B cell (primary cell): ENCODE measurements at regions not wholly inside any gene's neighbourhood (a gene's known extent, or its start where the extent isn't known, plus 50 kb on each side); places are given as distances from the start of the nearest gene placed in this dataset.

Experiments used
- ATAC-seq: fragments of 200-7000 bp; cut with Tn5 transposase; one replicate; pipeline ENCODE4 v1.10.0; 2021; ENCODE audit warnings: low read depth, mild to moderate bottlenecking, moderate number of reproducible peaks, moderate library complexity
- CTCF ChIA-PET: fragments of 350-600 bp; sonication (Branson Sonifier 250); formaldehyde crosslinking; loops from one replicate; lab custom pipeline; 2021; ENCODE audit warnings: antibody characterized with exemption, inconsistent platforms; lab: Charles Lee
- POLR2A ChIA-PET: fragments of 350-600 bp; sonication (Branson Sonifier 250); formaldehyde crosslinking; loops from one replicate; lab custom pipeline; 2021; ENCODE audit warnings: antibody characterized with exemption; lab: Charles Lee
- DNase-seq: peaks from one replicate; pipeline ENCODE4 v3.0.0; 2013
- H2AFZ ChIP-seq: 2 replicates; pipeline ENCODE4 v1.6.1; 2012; ENCODE audit warnings: mild to moderate bottlenecking, low read depth, low read length; ENCODE audit not compliant: insufficient read depth, poor library complexity, severe bottlenecking
- H3K27ac ChIP-seq, 2 donors: 1 replicate in 1 of 2; 2 replicates in 1 of 2; pipeline ENCODE4 v1.5.1; 2012 to 2013; ENCODE audit warnings: low read length in 2 of 2, mild to moderate bottlenecking in 2 of 2, moderate library complexity in 1 of 2
- H3K27me3 ChIP-seq, 4 experiments: fragments of 200-600 bp in 1 of 4; sonication (generic) in 1 of 4; replicated peaks in 1 of 4; 1 replicate in 2 of 4; 2 replicates in 2 of 4; pipeline versions ENCODE4 v1.6.1 to v1.7.0; 2013 to 2016; ENCODE audit warnings: low read length in 3 of 4, mild to moderate bottlenecking in 2 of 4, mixed read lengths in 1 of 4, moderate library complexity in 1 of 4; ENCODE audit not compliant: insufficient read depth in 4 of 4, control insufficient read depth in 3 of 4; ENCODE audit errors: control extremely low read depth in 1 of 4
- H3K36me3 ChIP-seq, 2 experiments: replicated peaks in 1 of 2; 1 replicate in 1 of 2; 2 replicates in 1 of 2; pipeline versions ENCODE4 v1.6.1 to v1.7.1; 2013; ENCODE audit warnings: low read length in 1 of 2; ENCODE audit not compliant: insufficient read depth in 2 of 2, control insufficient read depth in 1 of 2; ENCODE audit errors: control extremely low read depth in 1 of 2, extremely low read depth in 1 of 2
- H3K4me1 ChIP-seq, 2 donors: fragments of 200-600 bp in 1 of 2; sonication (generic) in 1 of 2; 1 replicate in 1 of 2; 2 replicates in 1 of 2; pipeline versions ENCODE4 v1.5.1 to v1.6.1; 2013 to 2017; ENCODE audit warnings: low read length in 2 of 2; ENCODE audit not compliant: control insufficient read depth in 2 of 2, insufficient read depth in 2 of 2
- H3K4me2 ChIP-seq: replicated peaks from 2 replicates; pipeline ENCODE3; 2012; ENCODE audit warnings: mild to moderate bottlenecking, low read depth, low read length; ENCODE audit not compliant: poor library complexity, severe bottlenecking
- H3K4me3 ChIP-seq, 5 experiments: fragments of 200-600 bp in 1 of 5; sonication (generic) in 1 of 5; 1 replicate in 3 of 5; 2 replicates in 2 of 5; pipeline versions ENCODE4 v1.5.1 to v1.7.0; 2011 to 2016; ENCODE audit warnings: low read length in 4 of 5, mild to moderate bottlenecking in 4 of 5, low read depth in 2 of 5, control low read depth in 1 of 5, moderate library complexity in 1 of 5; ENCODE audit not compliant: insufficient read depth in 1 of 5; ENCODE audit errors: control extremely low read depth in 1 of 5, extremely low read depth in 1 of 5
- H3K79me2 ChIP-seq: fragments of 200-600 bp; sonication (generic); one replicate; pipeline ENCODE4 v1.6.0; 2016; ENCODE audit warnings: low read length; ENCODE audit not compliant: control insufficient read depth, insufficient read depth
- H3K9ac ChIP-seq: fragments of 200-600 bp; sonication (generic); 2 replicates; pipeline ENCODE4 v1.6.1; 2017; ENCODE audit warnings: mild to moderate bottlenecking, low read length, moderate library complexity
- H3K9me3 ChIP-seq, 3 donors: one replicate each; pipeline versions ENCODE4 v1.6.1 to v1.7.1; 2013; ENCODE audit warnings: low read length in 2 of 3; ENCODE audit not compliant: control insufficient read depth in 2 of 3, insufficient read depth in 1 of 3; ENCODE audit errors: control extremely low read depth in 1 of 3
- H4K20me1 ChIP-seq: 2 replicates; pipeline ENCODE4 v1.6.0; 2012; ENCODE audit warnings: mild to moderate bottlenecking, low read length; ENCODE audit not compliant: insufficient read depth, control insufficient read depth, poor library complexity, severe bottlenecking
- H3K27ac Mint-ChIP-seq: one replicate; pipeline ENCODE4 v1.8.0; 2021; ENCODE audit warnings: mixed read lengths
- H3K27me3 Mint-ChIP-seq: one replicate; pipeline ENCODE4 v1.8.0; 2021; ENCODE audit warnings: mixed read lengths
- H3K4me1 Mint-ChIP-seq: one replicate; pipeline ENCODE4 v1.8.0; 2021; ENCODE audit warnings: mixed read lengths
- H3K4me3 Mint-ChIP-seq: one replicate; pipeline ENCODE4 v1.8.0; 2021; ENCODE audit warnings: mixed read lengths
- H3K9me3 Mint-ChIP-seq: one replicate; pipeline ENCODE4 v1.8.0; 2022; ENCODE audit warnings: mixed read lengths; ENCODE audit not compliant: insufficient read depth
- CTCF ChIP-seq: fragments of 200-600 bp; IDR thresholded peaks from one replicate; pipeline ENCODE4 v1.8.0; 2022; ENCODE audit warnings: antibody characterized with exemption, mild to moderate bottlenecking
- EZH2 ChIP-seq: IDR thresholded peaks from 2 replicates; pipeline ENCODE4 v1.6.1; 2012; ENCODE audit warnings: borderline replicate concordance, low read depth, mild to moderate bottlenecking, moderate library complexity, low read length; ENCODE audit not compliant: insufficient read depth, poor library complexity, severe bottlenecking
- WGBS: methylation state at CpG from one replicate; pipeline ENCODE4 v1.1.5; 2013; ENCODE audit warnings: missing lambda C conversion rate; ENCODE audit not compliant: insufficient coverage; 5-methylcytosine and 5-hydroxymethylcytosine counted together
- intact Hi-C: fragments of 100-400 bp; cut with micrococcal nuclease; formaldehyde crosslinking; loops from one replicate; pipeline ENCODE4 v1.10.0; 2022

- peaks cover 35% of the 10 kb centered on the region for H3K27me3 Mint-ChIP-seq
- DNase-seq (no peak), ATAC-seq (no peak)
- no peak overlapping the region for H3K27ac Mint-ChIP-seq
- WGBS: 100% methylated on average over 2 of the region's 2 CpGs
- CTCF ChIA-PET: interaction anchor here (0.6 kb wide), 1 partner anchor 105 kb away, joined by 3 read pairs; no protein-coding TSS in a partner anchor
- H3K4me2 ChIP-seq: no peak overlapping the region
- no peaks in the 10 kb centered on the region for H3K36me3 ChIP-seq
- peaks cover 0 to 2% (median 0%) of the 10 kb centered on the region in 3 donors for H3K9me3 ChIP-seq
- H3K4me3 ChIP-seq: no peak overlapping the region
- H3K9ac ChIP-seq: no peak overlapping the region
- intact Hi-C loops: no loop called here
- no peak for TF ChIP-seq EZH2
- TF ChIP-seq CTCF: no peak
- H3K27ac ChIP-seq: no peak overlapping the region
- H4K20me1 ChIP-seq: no peaks in the 10 kb centered on the region
- H3K4me3 Mint-ChIP-seq: no peak overlapping the region
- H3K9me3 Mint-ChIP-seq: no peaks in the 10 kb centered on the region
- no peaks in the 10 kb centered on the region for H3K79me2 ChIP-seq
- H2AFZ ChIP-seq: no peak overlapping the region
- H3K4me1 Mint-ChIP-seq: peaks cover 9% of the 10 kb centered on the region
- POLR2A ChIA-PET: no interaction called here
- H3K27me3 ChIP-seq: peaks cover 0 to 9% (median 6%) of the 10 kb centered on the region in 4 experiments
- peaks cover 4 to 9% of the 10 kb centered on the region in 2 donors for H3K4me1 ChIP-seq
Observed at GRCh38 chr4:151564321-151564720, 155.3 kb downstream of the FHIP1A start.

- Mint-ChIP-seq H3K27ac (no peak overlapping the region), H3K4me3 (no peak overlapping the region), H3K4me1 (peaks cover 9% of the 10 kb centered on the region), H3K9me3 (no peaks in the 10 kb centered on the region), H3K27me3 (peaks cover 38% of the 10 kb centered on the region)
- H3K27ac ChIP-seq: no peak overlapping the region
- H3K9me3 ChIP-seq: peaks cover 0 to 2% (median 0%) of the 10 kb centered on the region in 3 donors
- H2AFZ ChIP-seq: no peak overlapping the region
- no peak overlapping the region for H3K4me2 ChIP-seq
- WGBS: no CpG with 5 or more reads among the region's 3 CpGs
- CTCF ChIA-PET: no interaction called here
- H3K4me3 ChIP-seq: no peak overlapping the region
- DNase-seq (no peak), ATAC-seq (no peak)
- H3K79me2 ChIP-seq: no peaks in the 10 kb centered on the region
- H3K9ac ChIP-seq: no peak overlapping the region
- no peaks in the 10 kb centered on the region for H4K20me1 ChIP-seq
- POLR2A ChIA-PET: no interaction called here
- TF ChIP-seq EZH2: no peak
- no peak for TF ChIP-seq CTCF
- intact Hi-C loops: no loop called here
- H3K4me1 ChIP-seq: peaks cover 4 to 9% of the 10 kb centered on the region in 2 donors
- H3K36me3 ChIP-seq: no peaks in the 10 kb centered on the region
- H3K27me3 ChIP-seq: peaks cover 0 to 9% (median 6%) of the 10 kb centered on the region in 4 experiments
Observed at GRCh38 chr4:151565583-151565982, 156.6 kb downstream of the FHIP1A start.
